NCI-H2171 (cell line): ENCODE measurements at regions not wholly inside any gene's neighbourhood (a gene's known extent, or its start where the extent isn't known, plus 50 kb on each side); places are given as distances from the start of the nearest gene placed in this dataset.
"Not testable (repeated sequence)": the region's sequence is repeated elsewhere in the genome, so short reads cannot be mapped to it uniquely, and the experiment has no call there.

Source experiments
- DNase-seq: peaks from one replicate; lab custom pipeline; 2025; lab: John Stamatoyannopoulos, UW

- DNase-seq: no peak
Measured at GRCh38 chr10:34908481-34908880, 93.4 kb upstream of the PARD3 start.

GRCh38 chr10:34907743-34908430 is 92.8 kb upstream of the PARD3 start:
- DNase-seq: no peak

GRCh38 chr10:34906067-34906965 is 91.2 kb upstream of the PARD3 start:
- DNase-seq: peak; percentile 39

GRCh38 chr10:34905200-34905927 is 90.3 kb upstream of the PARD3 start:
- DNase-seq: no peak

- no peak for DNase-seq
Measured at GRCh38 chr10:34904191-34904590, 89.1 kb upstream of the PARD3 start.

- no peak for DNase-seq
Measured at GRCh38 chr10:34899161-34899560, 84.1 kb upstream of the PARD3 start.

GRCh38 chr10:34895977-34896376 is 80.9 kb upstream of the PARD3 start:
- no peak for DNase-seq

- DNase-seq: not testable (repeated sequence)
Measured at GRCh38 chr10:34895046-34895445, 80.0 kb upstream of the PARD3 start.

GRCh38 chr10:34892521-34892920 is 77.4 kb upstream of the PARD3 start:
- not testable (repeated sequence) for DNase-seq

- DNase-seq: no peak
Measured at GRCh38 chr10:34890939-34891338, 75.8 kb upstream of the PARD3 start.

- no peak for DNase-seq
Measured at GRCh38 chr10:34889004-34889869, 74.1 kb upstream of the PARD3 start.

GRCh38 chr10:34886906-34887642 is 72.0 kb upstream of the PARD3 start:
- no peak for DNase-seq

- DNase-seq: no peak
Measured at GRCh38 chr10:34885898-34886297, 70.8 kb upstream of the PARD3 start.

GRCh38 chr10:34885011-34885410 is 69.9 kb upstream of the PARD3 start:
- DNase-seq: no peak

GRCh38 chr10:34884272-34884952 is 69.3 kb upstream of the PARD3 start:
- no peak for DNase-seq

GRCh38 chr10:34880817-34881216 is 65.7 kb upstream of the PARD3 start:
- no peak for DNase-seq

- not testable (repeated sequence) for DNase-seq
Measured at GRCh38 chr10:34878651-34879050, 63.6 kb upstream of the PARD3 start.

GRCh38 chr10:34875061-34875460 is 60.0 kb upstream of the PARD3 start:
- no peak for DNase-seq

- no peak for DNase-seq
Measured at GRCh38 chr10:34872820-34873219, 57.7 kb upstream of the PARD3 start.

- DNase-seq: no peak
Measured at GRCh38 chr10:34869135-34869836, 54.2 kb upstream of the PARD3 start.
